Peyer's patch (tissue), 4 donors: ENCODE measurements at regions not wholly inside any gene's neighbourhood (a gene's known extent, or its start where the extent isn't known, plus 50 kb on each side); places are given as distances from the start of the nearest gene placed in this dataset.

Source experiments
- POLR2A ChIP-seq, 2 donors: fragments of 450-650 bp; IDR thresholded peaks; one replicate each; pipeline ENCODE4 v1.5.1; 2017; ENCODE audit warnings: antibody characterized with exemption in 2 of 2, mild to moderate bottlenecking in 2 of 2, moderate library complexity in 2 of 2
- TF ChIP-seq, protein P1 (sequence below), 6 experiments: fragments of 450-650 bp in 4 of 6; fragments of 200-600 bp in 2 of 6; sonication (generic) in 1 of 6; IDR thresholded peaks; one replicate each; pipeline ENCODE4 v1.5.1; 2017 to 2019; ENCODE audit warnings: antibody characterized with exemption in 6 of 6, mild to moderate bottlenecking in 3 of 6, moderate library complexity in 1 of 6

DNA sequence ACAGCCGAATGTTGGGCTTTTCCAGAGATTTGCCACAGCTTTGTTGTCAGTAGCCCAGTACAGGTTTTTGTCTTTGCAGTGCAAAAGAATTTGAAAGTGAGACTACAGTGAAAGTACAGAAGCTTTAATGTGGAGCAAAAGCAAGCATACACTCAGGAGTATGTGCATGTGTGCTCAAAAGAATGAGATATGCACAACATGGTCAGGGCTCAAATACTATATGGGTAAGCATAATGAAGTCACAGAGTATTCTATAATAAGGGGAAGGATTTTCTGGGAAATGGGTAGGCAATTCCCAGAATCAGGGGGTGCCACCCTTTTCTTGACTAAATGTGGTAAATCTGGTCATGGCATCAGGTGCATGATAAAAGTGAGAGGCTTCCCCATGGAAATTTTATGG lies 72.1 kb upstream of the SULT1C3 start:
- TF ChIP-seq, protein P1, sequence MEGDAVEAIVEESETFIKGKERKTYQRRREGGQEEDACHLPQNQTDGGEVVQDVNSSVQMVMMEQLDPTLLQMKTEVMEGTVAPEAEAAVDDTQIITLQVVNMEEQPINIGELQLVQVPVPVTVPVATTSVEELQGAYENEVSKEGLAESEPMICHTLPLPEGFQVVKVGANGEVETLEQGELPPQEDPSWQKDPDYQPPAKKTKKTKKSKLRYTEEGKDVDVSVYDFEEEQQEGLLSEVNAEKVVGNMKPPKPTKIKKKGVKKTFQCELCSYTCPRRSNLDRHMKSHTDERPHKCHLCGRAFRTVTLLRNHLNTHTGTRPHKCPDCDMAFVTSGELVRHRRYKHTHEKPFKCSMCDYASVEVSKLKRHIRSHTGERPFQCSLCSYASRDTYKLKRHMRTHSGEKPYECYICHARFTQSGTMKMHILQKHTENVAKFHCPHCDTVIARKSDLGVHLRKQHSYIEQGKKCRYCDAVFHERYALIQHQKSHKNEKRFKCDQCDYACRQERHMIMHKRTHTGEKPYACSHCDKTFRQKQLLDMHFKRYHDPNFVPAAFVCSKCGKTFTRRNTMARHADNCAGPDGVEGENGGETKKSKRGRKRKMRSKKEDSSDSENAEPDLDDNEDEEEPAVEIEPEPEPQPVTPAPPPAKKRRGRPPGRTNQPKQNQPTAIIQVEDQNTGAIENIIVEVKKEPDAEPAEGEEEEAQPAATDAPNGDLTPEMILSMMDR (IDR thresholded peaks at IDR 0.05) = no peak
- TF ChIP-seq POLR2A (IDR thresholded peaks at IDR 0.05) = no peak
